OCI-LY7 (cell line): ENCODE measurements at regions not wholly inside any gene's neighbourhood (a gene's known extent, or its start where the extent isn't known, plus 50 kb on each side); places are given as distances from the start of the nearest gene placed in this dataset.

Experiments used
- EZH2phosphoT487 ChIP-seq: fragments of 200-600 bp; sonication (generic); IDR thresholded peaks from 2 replicates; pipeline ENCODE4 v1.6.1; 2018; ENCODE audit warnings: low read depth, borderline replicate concordance, mild to moderate bottlenecking, mixed run types, antibody characterized with exemption, low read length, moderate library complexity, mixed read lengths
- TF ChIP-seq, protein P1 (sequence below): fragments of 200-600 bp; sonication (generic); conservative IDR thresholded peaks from 2 replicates; pipeline ENCODE4 v1.5.1; 2014; ENCODE audit warnings: mild to moderate bottlenecking, antibody characterized with exemption, low read length, moderate library complexity, mixed read lengths

DNA sequence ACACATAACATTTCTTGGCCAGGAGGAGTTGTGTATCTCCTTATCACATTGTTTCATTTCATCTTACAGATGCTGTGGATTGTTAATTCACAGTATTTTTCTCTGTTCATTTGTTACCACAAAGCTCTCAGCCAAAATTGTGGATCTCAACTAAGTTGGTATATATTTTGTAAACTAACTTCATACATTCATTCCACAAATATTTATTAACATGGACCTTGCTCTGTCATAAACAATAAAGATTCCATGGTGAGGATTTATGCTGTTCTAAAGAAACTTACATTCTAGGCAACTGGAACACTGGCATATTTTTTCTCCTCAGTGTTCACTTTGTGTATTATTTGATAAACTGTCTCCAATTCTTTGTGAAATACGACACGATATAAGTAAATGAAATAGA, 268.8 kb downstream of the CNTN3 start:
- TF ChIP-seq, protein P1, sequence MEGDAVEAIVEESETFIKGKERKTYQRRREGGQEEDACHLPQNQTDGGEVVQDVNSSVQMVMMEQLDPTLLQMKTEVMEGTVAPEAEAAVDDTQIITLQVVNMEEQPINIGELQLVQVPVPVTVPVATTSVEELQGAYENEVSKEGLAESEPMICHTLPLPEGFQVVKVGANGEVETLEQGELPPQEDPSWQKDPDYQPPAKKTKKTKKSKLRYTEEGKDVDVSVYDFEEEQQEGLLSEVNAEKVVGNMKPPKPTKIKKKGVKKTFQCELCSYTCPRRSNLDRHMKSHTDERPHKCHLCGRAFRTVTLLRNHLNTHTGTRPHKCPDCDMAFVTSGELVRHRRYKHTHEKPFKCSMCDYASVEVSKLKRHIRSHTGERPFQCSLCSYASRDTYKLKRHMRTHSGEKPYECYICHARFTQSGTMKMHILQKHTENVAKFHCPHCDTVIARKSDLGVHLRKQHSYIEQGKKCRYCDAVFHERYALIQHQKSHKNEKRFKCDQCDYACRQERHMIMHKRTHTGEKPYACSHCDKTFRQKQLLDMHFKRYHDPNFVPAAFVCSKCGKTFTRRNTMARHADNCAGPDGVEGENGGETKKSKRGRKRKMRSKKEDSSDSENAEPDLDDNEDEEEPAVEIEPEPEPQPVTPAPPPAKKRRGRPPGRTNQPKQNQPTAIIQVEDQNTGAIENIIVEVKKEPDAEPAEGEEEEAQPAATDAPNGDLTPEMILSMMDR = no peak
- no peak for TF ChIP-seq EZH2phosphoT487
